ENCODE measurements at regions not wholly inside any gene's neighbourhood (a gene's known extent, or its start where the extent isn't known, plus 50 kb on each side); places are given as distances from the start of the nearest gene placed in this dataset.

- ChIA-PET POLR2A (no interaction called here), CTCF (no interaction called here)
- Mint-ChIP-seq H3K27me3 (ENCODE audit: insufficient read depth, unreplicated experiment) (no peaks in the 10 kb centered on the region), H3K4me3 (ENCODE audit: unreplicated experiment) (no peak overlapping the region), H3K27ac (ENCODE audit: unreplicated experiment) (no peak overlapping the region), H3K4me1 (ENCODE audit: low read depth, unreplicated experiment) (no peaks in the 10 kb centered on the region), H3K9me3 (ENCODE audit: unreplicated experiment) (no peaks in the 10 kb centered on the region), H3K36me3 (ENCODE audit: insufficient read depth, unreplicated experiment) (no peaks in the 10 kb centered on the region)
- TF ChIP-seq CTCF (IDR thresholded peaks at IDR 0.05; ENCODE audit: insufficient read depth in 1 of 2, low read depth in 1 of 2, low read length in 1 of 2, severe bottlenecking in 1 of 2, unreplicated experiment in 1 of 2), result no peak
- Histone ChIP-seq H3K4me3 (ENCODE audit: low read depth, low read length) (no peak overlapping the region), H3K36me3 (ENCODE audit: control insufficient read depth, insufficient read depth, low read length) (no peaks in the 10 kb centered on the region), H3K4me1 (no peaks in the 10 kb centered on the region), H3K9me3 (no peaks in the 10 kb centered on the region), H3K27me3 (replicated peaks; ENCODE audit: control insufficient read depth, insufficient read depth, low read length) (no peaks in the 10 kb centered on the region)
- no peak for DNase-seq
- no TSS peak for BruUV-seq (replicated peaks)
- intact Hi-C loops (cut with micrococcal nuclease; ENCODE audit: unreplicated experiment), result no loop called here
These were observed 698.3 kb downstream of the LRRIQ3 start for GRCh38 chr1:73499671-73500070.

GRCh38 chr1:73491621-73492020 is 706.4 kb downstream of the LRRIQ3 start:
- intact Hi-C loops (cut with micrococcal nuclease; ENCODE audit: unreplicated experiment), result no loop called here
- H3K9me3 Mint-ChIP-seq (ENCODE audit: unreplicated experiment), result peaks cover 10% of the 10 kb centered on the region
- H3K9me3 ChIP-seq, result no peaks in the 10 kb centered on the region
- ChIA-PET CTCF (no interaction called here), POLR2A (no interaction called here)
- no peak overlapping the region for H3K4me3 Mint-ChIP-seq (ENCODE audit: unreplicated experiment)
- H3K27me3 ChIP-seq (replicated peaks; ENCODE audit: control insufficient read depth, insufficient read depth, low read length), result no peaks in the 10 kb centered on the region
- H3K36me3 ChIP-seq (ENCODE audit: control insufficient read depth, insufficient read depth, low read length), result no peaks in the 10 kb centered on the region
- no peak overlapping the region for H3K4me3 ChIP-seq (ENCODE audit: low read depth, low read length)
- H3K4me1 ChIP-seq, result no peaks in the 10 kb centered on the region
- H3K36me3 Mint-ChIP-seq (ENCODE audit: insufficient read depth, unreplicated experiment), result no peaks in the 10 kb centered on the region
- no peaks in the 10 kb centered on the region for H3K27me3 Mint-ChIP-seq (ENCODE audit: insufficient read depth, unreplicated experiment)
- no peaks in the 10 kb centered on the region for H3K4me1 Mint-ChIP-seq (ENCODE audit: low read depth, unreplicated experiment)
- no TSS peak for BruUV-seq (replicated peaks)
- TF ChIP-seq CTCF (IDR thresholded peaks at IDR 0.05; ENCODE audit: insufficient read depth in 1 of 2, low read depth in 1 of 2, low read length in 1 of 2, severe bottlenecking in 1 of 2, unreplicated experiment in 1 of 2), result no peak
- H3K27ac Mint-ChIP-seq (ENCODE audit: unreplicated experiment), result no peak overlapping the region
- DNase-seq, result peak in 1 of 2 experiments; percentile 1

- no peak for TF ChIP-seq CTCF (IDR thresholded peaks at IDR 0.05; ENCODE audit: insufficient read depth in 1 of 2, low read depth in 1 of 2, low read length in 1 of 2, severe bottlenecking in 1 of 2, unreplicated experiment in 1 of 2)
- Mint-ChIP-seq H3K27ac (ENCODE audit: unreplicated experiment) (no peak overlapping the region), H3K4me3 (ENCODE audit: unreplicated experiment) (no peak overlapping the region), H3K36me3 (ENCODE audit: insufficient read depth, unreplicated experiment) (no peaks in the 10 kb centered on the region), H3K27me3 (ENCODE audit: insufficient read depth, unreplicated experiment) (no peaks in the 10 kb centered on the region), H3K4me1 (ENCODE audit: low read depth, unreplicated experiment) (no peaks in the 10 kb centered on the region), H3K9me3 (ENCODE audit: unreplicated experiment) (no peaks in the 10 kb centered on the region)
- no peak for DNase-seq
- Histone ChIP-seq H3K9me3 (no peaks in the 10 kb centered on the region), H3K4me3 (ENCODE audit: low read depth, low read length) (no peak overlapping the region), H3K27me3 (replicated peaks; ENCODE audit: control insufficient read depth, insufficient read depth, low read length) (no peaks in the 10 kb centered on the region), H3K36me3 (ENCODE audit: control insufficient read depth, insufficient read depth, low read length) (no peaks in the 10 kb centered on the region), H3K4me1 (no peaks in the 10 kb centered on the region)
- CTCF ChIA-PET, result no interaction called here
- intact Hi-C loops (cut with micrococcal nuclease; ENCODE audit: unreplicated experiment), result no loop called here
- BruUV-seq (replicated peaks), result no TSS peak
- POLR2A ChIA-PET, result no interaction called here
These were observed 722.6 kb downstream of the LRRIQ3 start for GRCh38 chr1:73475316-73475870.
